ENCODE measurements at regions not wholly inside any gene's neighbourhood (a gene's known extent, or its start where the extent isn't known, plus 50 kb on each side); places are given as distances from the start of the nearest gene placed in this dataset.

DNA sequence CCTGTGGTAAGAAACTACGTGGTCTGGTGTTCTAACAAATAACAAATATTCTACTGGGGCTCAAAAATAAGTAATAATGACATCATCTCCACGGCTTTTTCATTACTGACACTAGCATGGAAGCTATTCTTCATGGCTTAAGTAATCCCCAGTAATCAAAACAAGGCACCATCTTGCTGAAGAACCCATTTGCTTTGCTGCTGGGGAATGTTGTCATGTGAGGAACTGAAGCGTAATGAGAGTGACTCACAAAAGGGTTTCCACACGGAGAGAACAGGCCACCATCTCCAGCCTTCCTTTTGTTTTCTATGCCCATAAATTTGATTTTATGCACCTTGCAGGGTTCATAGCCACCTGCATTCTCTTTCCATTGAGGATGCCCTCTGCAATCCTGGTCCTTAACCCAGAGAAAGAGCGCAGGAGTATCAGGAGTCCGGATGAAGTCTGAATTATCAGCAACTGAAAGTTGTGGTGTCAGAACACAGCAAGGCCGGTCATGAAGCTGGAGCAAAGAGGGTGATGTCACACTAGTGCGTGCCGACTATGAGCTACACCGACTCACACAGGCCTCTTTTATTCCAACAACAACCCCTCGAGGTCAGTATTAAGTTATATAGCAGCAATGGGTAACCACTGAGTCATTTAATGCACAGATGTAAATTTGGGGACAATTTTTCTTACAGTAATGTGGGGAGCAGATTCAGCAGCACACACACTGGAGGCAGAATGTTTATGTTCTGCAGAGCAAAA lies 173.7 kb upstream of the SSTR4 start:
- Histone ChIP-seq H3K27ac (ENCODE audit: control insufficient read depth, insufficient read depth) (no peak overlapping the region), H3K79me2 (ENCODE audit: control insufficient read depth, insufficient read depth, low read length) (no peaks in the 10 kb centered on the region), H4K20me1 (ENCODE audit: control insufficient read depth, insufficient read depth) (no peaks in the 10 kb centered on the region), H3K4me1 (ENCODE audit: control insufficient read depth, insufficient read depth, low read length) (no peaks in the 10 kb centered on the region), H3K4me3 (no peak overlapping the region), H2AFZ (ENCODE audit: control insufficient read depth, low read depth, low read length) (no peak overlapping the region), H3K36me3 (ENCODE audit: control insufficient read depth in 2 of 2, insufficient read depth in 2 of 2, low read length in 1 of 2) (no peaks in the 10 kb centered on the region), H3K4me2 (ENCODE audit: control insufficient read depth, insufficient read depth) (no peak overlapping the region), H3K9me3 (replicated peaks; ENCODE audit: control insufficient read depth, insufficient read depth, low read length) (no peaks in the 10 kb centered on the region), H3K27me3 (replicated peaks in 1 of 2; ENCODE audit: control insufficient read depth in 2 of 2, insufficient read depth in 2 of 2, low read length in 1 of 2) (no peaks in the 10 kb centered on the region), H3K9ac (ENCODE audit: control insufficient read depth, insufficient read depth, low read length) (no peak overlapping the region)
- WGBS (ENCODE audit: insufficient coverage, insufficient replicate concordance, low lambda C conversion rate, missing lambda C conversion rate) = 44% methylated on average over 11 of the region's 11 CpGs
- RAD21 ChIA-PET (ENCODE audit: unreplicated experiment) = no interaction called here
- DNase-seq (ENCODE audit: low read depth, low spot score) (no peak), ATAC-seq (no peak), FAIRE-seq (no peak)
- POLR2A ChIA-PET = no interaction called here
- in situ Hi-C loops (cut with MboI) (no loop called here), intact Hi-C loops (cut with micrococcal nuclease; ENCODE audit: unreplicated experiment) (no loop called here)
- CTCF ChIA-PET = no interaction called here
- TF ChIP-seq, protein P1, sequence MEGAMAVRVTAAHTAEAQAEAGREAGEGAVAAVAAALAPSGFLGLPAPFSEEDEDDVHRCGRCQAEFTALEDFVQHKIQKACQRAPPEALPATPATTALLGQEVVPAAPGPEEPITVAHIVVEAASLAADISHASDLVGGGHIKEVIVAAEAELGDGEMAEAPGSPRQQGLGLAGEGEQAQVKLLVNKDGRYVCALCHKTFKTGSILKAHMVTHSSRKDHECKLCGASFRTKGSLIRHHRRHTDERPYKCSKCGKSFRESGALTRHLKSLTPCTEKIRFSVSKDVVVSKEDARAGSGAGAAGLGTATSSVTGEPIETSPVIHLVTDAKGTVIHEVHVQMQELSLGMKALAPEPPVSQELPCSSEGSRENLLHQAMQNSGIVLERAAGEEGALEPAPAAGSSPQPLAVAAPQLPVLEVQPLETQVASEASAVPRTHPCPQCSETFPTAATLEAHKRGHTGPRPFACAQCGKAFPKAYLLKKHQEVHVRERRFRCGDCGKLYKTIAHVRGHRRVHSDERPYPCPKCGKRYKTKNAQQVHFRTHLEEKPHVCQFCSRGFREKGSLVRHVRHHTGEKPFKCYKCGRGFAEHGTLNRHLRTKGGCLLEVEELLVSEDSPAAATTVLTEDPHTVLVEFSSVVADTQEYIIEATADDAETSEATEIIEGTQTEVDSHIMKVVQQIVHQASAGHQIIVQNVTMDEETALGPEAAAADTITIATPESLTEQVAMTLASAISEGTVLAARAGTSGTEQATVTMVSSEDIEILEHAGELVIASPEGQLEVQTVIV (IDR thresholded peaks at IDR 0.05; ENCODE audit: borderline replicate concordance, partially characterized antibody) = no peak
- TF ChIP-seq, protein P2, sequence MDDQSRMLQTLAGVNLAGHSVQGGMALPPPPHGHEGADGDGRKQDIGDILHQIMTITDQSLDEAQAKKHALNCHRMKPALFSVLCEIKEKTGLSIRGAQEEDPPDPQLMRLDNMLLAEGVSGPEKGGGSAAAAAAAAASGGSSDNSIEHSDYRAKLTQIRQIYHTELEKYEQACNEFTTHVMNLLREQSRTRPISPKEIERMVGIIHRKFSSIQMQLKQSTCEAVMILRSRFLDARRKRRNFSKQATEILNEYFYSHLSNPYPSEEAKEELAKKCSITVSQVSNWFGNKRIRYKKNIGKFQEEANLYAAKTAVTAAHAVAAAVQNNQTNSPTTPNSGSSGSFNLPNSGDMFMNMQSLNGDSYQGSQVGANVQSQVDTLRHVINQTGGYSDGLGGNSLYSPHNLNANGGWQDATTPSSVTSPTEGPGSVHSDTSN (IDR thresholded peaks at IDR 0.05; ENCODE audit: insufficient replicate concordance, low read depth, low read length) = no peak
- no peak for TF ChIP-seq POLR2A (IDR thresholded peaks at IDR 0.05; ENCODE audit: low read depth, low read length)
- TF ChIP-seq IKZF2 (IDR thresholded peaks at IDR 0.05) = no peak
- TF ChIP-seq ATF7 (IDR thresholded peaks at IDR 0.05; ENCODE audit: low read depth) = 0 out of 2 replicates have a peak, but pooled peaks have one; percentile 19
- no peak for TF ChIP-seq MXI1 (IDR thresholded peaks at IDR 0.05; ENCODE audit: low read depth, low read length)
- TF ChIP-seq, protein P3, sequence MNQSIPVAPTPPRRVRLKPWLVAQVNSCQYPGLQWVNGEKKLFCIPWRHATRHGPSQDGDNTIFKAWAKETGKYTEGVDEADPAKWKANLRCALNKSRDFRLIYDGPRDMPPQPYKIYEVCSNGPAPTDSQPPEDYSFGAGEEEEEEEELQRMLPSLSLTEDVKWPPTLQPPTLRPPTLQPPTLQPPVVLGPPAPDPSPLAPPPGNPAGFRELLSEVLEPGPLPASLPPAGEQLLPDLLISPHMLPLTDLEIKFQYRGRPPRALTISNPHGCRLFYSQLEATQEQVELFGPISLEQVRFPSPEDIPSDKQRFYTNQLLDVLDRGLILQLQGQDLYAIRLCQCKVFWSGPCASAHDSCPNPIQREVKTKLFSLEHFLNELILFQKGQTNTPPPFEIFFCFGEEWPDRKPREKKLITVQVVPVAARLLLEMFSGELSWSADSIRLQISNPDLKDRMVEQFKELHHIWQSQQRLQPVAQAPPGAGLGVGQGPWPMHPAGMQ (IDR thresholded peaks at IDR 0.05; ENCODE audit: borderline replicate concordance) = no peak
- TF ChIP-seq, protein P4, sequence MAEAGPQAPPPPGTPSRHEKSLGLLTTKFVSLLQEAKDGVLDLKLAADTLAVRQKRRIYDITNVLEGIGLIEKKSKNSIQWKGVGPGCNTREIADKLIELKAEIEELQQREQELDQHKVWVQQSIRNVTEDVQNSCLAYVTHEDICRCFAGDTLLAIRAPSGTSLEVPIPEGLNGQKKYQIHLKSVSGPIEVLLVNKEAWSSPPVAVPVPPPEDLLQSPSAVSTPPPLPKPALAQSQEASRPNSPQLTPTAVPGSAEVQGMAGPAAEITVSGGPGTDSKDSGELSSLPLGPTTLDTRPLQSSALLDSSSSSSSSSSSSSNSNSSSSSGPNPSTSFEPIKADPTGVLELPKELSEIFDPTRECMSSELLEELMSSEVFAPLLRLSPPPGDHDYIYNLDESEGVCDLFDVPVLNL (IDR thresholded peaks at IDR 0.05; ENCODE audit: low read depth, low read length) = no peak
- BruUV-seq (replicated peaks) = no TSS peak
- SMC1A ChIA-PET (ENCODE audit: uncharacterized antibody, unreplicated experiment) = no interaction called here

All from GM12878 (cell line).